ENCODE measurements at regions not wholly inside any gene's neighbourhood (a gene's known extent, or its start where the extent isn't known, plus 50 kb on each side); places are given as distances from the start of the nearest gene placed in this dataset.

GRCh38 chr6:3523271-3523670, 66.4 kb upstream of the SLC22A23 start:
- no peak for DNase-seq

DNA sequence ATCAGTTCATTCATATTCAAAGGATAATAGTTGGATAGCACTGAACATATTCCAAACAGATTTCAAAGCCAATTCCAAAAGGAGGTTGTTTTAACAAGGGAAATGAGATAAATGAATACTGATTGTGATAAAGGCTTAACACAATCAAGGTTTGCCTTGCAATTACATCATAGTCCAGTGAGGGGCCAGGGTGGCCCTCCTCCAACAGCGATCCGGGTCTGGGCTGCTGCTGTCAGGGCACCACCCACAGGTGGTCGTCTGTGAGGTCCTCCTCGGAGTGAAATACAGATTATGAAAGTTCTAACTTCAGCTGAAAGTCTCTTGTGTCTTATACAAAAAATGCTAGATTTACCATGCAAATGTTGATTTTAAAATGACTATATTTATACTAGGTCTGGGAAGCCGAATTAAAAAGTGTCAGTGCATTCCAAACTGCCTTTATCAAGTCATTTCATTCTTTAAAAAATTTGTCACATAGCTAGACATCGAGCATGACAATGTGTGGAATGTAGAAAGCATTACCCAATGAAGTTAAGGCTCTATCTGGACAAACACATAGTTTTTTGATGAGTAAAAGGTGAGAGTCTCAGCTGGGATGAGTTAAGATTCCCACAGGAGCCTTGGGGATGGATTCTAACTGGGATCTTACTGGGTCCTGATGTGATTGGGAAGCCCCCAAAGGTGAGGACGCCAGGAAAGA, 65.9 kb upstream of the SLC22A23 start:
- no peak for DNase-seq

GRCh38 chr6:3520281-3521230, 63.7 kb upstream of the SLC22A23 start:
- no peak for DNase-seq

- no peak for DNase-seq
Measured at GRCh38 chr6:3518356-3519190, 61.7 kb upstream of the SLC22A23 start.

GRCh38 chr6:3517350-3517749, 60.5 kb upstream of the SLC22A23 start:
- no peak for DNase-seq

- DNase-seq = no peak
Measured at GRCh38 chr6:3516092-3516491, 59.2 kb upstream of the SLC22A23 start.

DNA sequence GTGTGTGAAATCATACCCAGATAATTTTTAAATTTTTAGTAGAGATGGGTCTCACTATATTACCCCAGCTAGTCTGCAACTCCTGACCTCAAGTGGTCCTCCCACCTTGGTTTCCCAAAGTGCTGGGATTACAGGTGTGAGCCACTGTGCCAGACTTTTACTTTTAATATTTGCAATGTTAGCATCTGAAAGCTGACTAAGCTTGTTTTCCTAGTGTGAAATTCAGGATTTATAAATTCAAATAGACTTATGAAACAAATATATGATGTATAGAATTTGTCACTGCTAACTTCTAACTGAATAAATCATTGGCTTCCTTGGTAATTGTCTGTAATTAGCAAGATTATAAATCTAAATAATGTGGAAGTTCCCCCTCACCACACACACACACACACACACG, 58.8 kb upstream of the SLC22A23 start:
- no peak for DNase-seq

- DNase-seq = no peak
Measured at GRCh38 chr6:3513416-3513815, 56.6 kb upstream of the SLC22A23 start.

GRCh38 chr6:3512832-3513231, 56.0 kb upstream of the SLC22A23 start:
- no peak for DNase-seq

GRCh38 chr6:3510617-3511016, 53.8 kb upstream of the SLC22A23 start:
- DNase-seq = no peak

- DNase-seq = no peak
Measured at GRCh38 chr6:3510178-3510577, 53.3 kb upstream of the SLC22A23 start.

GRCh38 chr6:3509336-3509735, 52.5 kb upstream of the SLC22A23 start:
- DNase-seq = no peak

- no peak for DNase-seq
Measured at GRCh38 chr6:3506751-3507383, 50.0 kb upstream of the SLC22A23 start.

Data from occipital lobe (tissue), 1 donor.